Keratinocyte (primary cell): ENCODE measurements at regions not wholly inside any gene's neighbourhood (a gene's known extent, or its start where the extent isn't known, plus 50 kb on each side); places are given as distances from the start of the nearest gene placed in this dataset.

Experiments
- EZH2 ChIP-seq: IDR thresholded peaks from one replicate; pipeline ENCODE4 v1.6.1; 2012; ENCODE audit warnings: inconsistent platforms, mild to moderate bottlenecking, low read length, moderate library complexity
- TF ChIP-seq, protein P1 (sequence below), 3 experiments: IDR thresholded peaks in 1 of 3; conservative IDR thresholded peaks in 1 of 3; optimal IDR thresholded peaks in 1 of 3; 2 replicates in 2 of 3; 3 replicates in 1 of 3; pipeline versions ENCODE3 to v1.5.1; 2011; ENCODE audit warnings: low read length in 3 of 3, mild to moderate bottlenecking in 3 of 3, moderate library complexity in 2 of 3, control low read depth in 1 of 3, inconsistent platforms in 1 of 3; ENCODE audit not compliant: insufficient read depth in 2 of 3; ENCODE audit errors: extremely low read depth in 1 of 3

DNA sequence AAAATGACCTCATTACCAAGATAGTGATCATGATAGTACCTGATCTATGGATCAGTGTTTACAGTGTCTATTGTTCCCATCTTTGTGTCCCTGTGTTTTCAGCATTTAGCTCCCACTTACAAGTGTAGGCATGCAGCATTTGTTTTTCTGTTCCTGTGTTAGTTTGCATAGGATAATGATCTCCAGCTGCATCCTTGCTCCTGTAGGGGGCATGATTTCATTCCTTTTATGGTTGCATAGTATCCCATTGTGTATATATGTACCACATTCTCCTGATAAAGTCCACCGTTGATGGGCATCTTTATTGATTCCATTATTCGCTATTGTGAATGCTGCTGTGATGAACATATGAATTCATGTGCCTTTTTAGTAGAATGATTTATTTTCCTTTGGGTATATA, 215.4 kb upstream of the NAV3 start:
- TF ChIP-seq, protein P1, sequence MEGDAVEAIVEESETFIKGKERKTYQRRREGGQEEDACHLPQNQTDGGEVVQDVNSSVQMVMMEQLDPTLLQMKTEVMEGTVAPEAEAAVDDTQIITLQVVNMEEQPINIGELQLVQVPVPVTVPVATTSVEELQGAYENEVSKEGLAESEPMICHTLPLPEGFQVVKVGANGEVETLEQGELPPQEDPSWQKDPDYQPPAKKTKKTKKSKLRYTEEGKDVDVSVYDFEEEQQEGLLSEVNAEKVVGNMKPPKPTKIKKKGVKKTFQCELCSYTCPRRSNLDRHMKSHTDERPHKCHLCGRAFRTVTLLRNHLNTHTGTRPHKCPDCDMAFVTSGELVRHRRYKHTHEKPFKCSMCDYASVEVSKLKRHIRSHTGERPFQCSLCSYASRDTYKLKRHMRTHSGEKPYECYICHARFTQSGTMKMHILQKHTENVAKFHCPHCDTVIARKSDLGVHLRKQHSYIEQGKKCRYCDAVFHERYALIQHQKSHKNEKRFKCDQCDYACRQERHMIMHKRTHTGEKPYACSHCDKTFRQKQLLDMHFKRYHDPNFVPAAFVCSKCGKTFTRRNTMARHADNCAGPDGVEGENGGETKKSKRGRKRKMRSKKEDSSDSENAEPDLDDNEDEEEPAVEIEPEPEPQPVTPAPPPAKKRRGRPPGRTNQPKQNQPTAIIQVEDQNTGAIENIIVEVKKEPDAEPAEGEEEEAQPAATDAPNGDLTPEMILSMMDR (optimal IDR thresholded peaks at IDR 0.05 in 1 of 3, IDR thresholded peaks at IDR 0.05 in 1 of 3, conservative IDR thresholded peaks at IDR 0.05 in 1 of 3; ENCODE audit: extremely low read depth in 1 of 3, insufficient read depth in 2 of 3, low read length in 3 of 3), result peak; percentile 40 to 66 (median 60)
- TF ChIP-seq EZH2, result no peak
